ENCODE measurements at regions not wholly inside any gene's neighbourhood (a gene's known extent, or its start where the extent isn't known, plus 50 kb on each side); places are given as distances from the start of the nearest gene placed in this dataset.

GRCh38 chrX:25112156-25112555, 96.4 kb upstream of the ARX start:
- TF ChIP-seq, protein P1, sequence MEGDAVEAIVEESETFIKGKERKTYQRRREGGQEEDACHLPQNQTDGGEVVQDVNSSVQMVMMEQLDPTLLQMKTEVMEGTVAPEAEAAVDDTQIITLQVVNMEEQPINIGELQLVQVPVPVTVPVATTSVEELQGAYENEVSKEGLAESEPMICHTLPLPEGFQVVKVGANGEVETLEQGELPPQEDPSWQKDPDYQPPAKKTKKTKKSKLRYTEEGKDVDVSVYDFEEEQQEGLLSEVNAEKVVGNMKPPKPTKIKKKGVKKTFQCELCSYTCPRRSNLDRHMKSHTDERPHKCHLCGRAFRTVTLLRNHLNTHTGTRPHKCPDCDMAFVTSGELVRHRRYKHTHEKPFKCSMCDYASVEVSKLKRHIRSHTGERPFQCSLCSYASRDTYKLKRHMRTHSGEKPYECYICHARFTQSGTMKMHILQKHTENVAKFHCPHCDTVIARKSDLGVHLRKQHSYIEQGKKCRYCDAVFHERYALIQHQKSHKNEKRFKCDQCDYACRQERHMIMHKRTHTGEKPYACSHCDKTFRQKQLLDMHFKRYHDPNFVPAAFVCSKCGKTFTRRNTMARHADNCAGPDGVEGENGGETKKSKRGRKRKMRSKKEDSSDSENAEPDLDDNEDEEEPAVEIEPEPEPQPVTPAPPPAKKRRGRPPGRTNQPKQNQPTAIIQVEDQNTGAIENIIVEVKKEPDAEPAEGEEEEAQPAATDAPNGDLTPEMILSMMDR (IDR thresholded peaks at IDR 0.05): no peak
- TF ChIP-seq POLR2A (IDR thresholded peaks at IDR 0.05): no peak
